SK-MEL-5 (cell line): ENCODE measurements at regions not wholly inside any gene's neighbourhood (a gene's known extent, or its start where the extent isn't known, plus 50 kb on each side); places are given as distances from the start of the nearest gene placed in this dataset.
"Not testable (repeated sequence)": the region's sequence is repeated elsewhere in the genome, so short reads cannot be mapped to it uniquely, and the experiment has no call there.

Experiments
- DNase-seq: peaks from one replicate; pipeline ENCODE4 v3.0.0-alpha.2; 2016; ENCODE audit warnings: low read depth, low spot score
- in situ Hi-C: cut with HindIII; loops from 2 replicates; pipeline ENCODE4 v1.10.0; 2016; ENCODE audit warnings: low sequenced_read_pairs, high pct_unique_total_duplicates, low pct_unique_long_range_greater_than_20kb

- in situ Hi-C loops, result no loop called here
- DNase-seq, result no peak
Observed at GRCh38 chr18:76005632-76006208, 489.3 kb downstream of the ZNF516 start.

- DNase-seq, in situ Hi-C loops: not testable (repeated sequence)
Observed at GRCh38 chr18:75987913-75988312, 507.1 kb downstream of the ZNF516 start.

- no peak for DNase-seq
- in situ Hi-C loops, result no loop called here
Observed at GRCh38 chr18:75984853-75985252, 510.2 kb downstream of the ZNF516 start.

DNA sequence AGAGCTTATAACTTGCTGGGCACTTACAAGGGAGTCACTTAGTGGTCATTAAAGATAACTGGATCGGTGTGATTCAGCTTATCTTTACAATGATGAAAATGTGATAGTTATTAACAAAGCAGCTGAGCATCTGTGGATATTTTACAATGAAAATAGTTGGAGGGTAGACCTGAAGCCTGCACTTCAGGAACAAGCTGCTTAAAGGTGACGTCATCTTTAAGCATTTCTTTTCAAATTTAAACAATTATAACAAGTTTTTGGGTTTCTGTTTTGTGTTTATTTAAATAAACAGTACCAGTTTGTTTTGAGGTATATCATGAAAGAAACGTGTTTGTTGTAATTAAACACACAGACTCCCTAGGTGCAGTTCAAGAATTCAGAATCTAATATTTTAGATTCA is 513.9 kb downstream of the ZNF516 start:
- DNase-seq, result no peak
- in situ Hi-C loops, result no loop called here

- in situ Hi-C loops, result no loop called here
- DNase-seq, result no peak
Observed at GRCh38 chr18:75977081-75977480, 518.0 kb downstream of the ZNF516 start.

DNA sequence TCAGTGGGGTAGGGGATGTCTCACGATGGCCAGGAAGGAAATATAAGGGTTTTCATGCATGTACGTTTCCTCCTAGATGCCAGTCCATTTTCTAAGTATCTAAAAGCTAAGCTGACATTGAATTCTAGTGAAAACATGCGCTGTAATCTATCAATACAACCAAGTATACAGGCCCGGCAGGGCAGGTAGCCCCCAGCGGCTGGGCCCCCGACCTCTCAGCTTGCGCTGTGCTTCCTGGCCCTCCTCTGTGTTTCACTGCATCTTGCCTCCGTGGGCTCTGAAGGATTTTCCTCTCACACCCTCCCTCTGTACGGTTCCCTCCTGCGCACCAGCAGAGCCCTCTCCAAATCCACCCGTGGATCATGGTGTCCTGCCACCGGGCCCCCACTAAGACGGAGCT is 524.8 kb downstream of the ZNF516 start:
- in situ Hi-C loops, result no loop called here
- DNase-seq, result no peak

- DNase-seq, result no peak
- in situ Hi-C loops, result no loop called here
Observed at GRCh38 chr18:75966431-75966830, 528.6 kb downstream of the ZNF516 start.

GRCh38 chr18:75962036-75962572 is 532.9 kb downstream of the ZNF516 start:
- in situ Hi-C loops, result no loop called here
- no peak for DNase-seq

DNA sequence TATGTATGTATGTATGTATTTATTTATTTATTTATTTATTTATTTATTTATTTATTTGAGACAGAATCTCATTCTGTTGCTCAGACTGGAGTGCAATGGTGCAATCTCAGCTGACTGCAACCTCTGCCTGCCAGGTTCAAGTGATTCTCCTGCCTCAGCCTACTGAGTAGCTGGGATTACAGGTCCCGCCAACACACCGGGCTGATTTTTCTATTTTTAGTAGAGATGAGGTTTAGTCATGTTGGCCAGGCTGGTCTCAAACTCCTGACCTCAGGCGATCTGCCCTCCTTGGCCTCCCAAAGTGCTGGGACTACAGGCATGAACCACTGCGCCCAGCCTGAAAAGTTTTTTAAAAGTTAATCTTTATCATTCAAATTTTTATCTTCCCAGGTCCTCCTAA is 532.9 kb upstream of the SMIM21 start:
- in situ Hi-C loops, DNase-seq: not testable (repeated sequence)

GRCh38 chr18:75959150-75959549 is 531.6 kb upstream of the SMIM21 start:
- in situ Hi-C loops, result no loop called here
- no peak for DNase-seq

GRCh38 chr18:75958683-75959082 is 531.2 kb upstream of the SMIM21 start:
- in situ Hi-C loops, result no loop called here
- no peak for DNase-seq

- in situ Hi-C loops, result no loop called here
- no peak for DNase-seq
Observed at GRCh38 chr18:75945265-75945933, 517.9 kb upstream of the SMIM21 start.

DNA sequence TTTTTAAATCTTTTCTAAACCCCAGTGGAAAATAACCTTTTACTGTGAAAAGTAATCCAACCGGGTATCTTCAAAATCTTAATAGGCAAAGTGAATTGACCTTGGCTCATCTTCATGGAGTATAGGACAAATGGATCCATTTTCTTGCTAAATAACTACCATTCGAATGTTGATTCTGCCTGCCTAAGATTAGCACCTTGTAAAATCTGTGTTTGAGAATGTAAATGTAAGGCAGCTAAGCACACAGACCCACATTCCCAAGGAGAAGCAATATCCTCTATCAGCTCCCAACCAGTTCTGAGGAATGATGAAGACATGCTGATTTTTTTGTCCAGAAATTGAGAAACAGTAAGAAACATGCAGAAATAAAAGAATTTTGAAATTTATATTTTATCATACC is 509.8 kb upstream of the SMIM21 start:
- in situ Hi-C loops, result no loop called here
- no peak for DNase-seq

- in situ Hi-C loops, result no loop called here
- no peak for DNase-seq
Observed at GRCh38 chr18:75936862-75937261, 509.4 kb upstream of the SMIM21 start.

GRCh38 chr18:75931079-75931478 is 503.6 kb upstream of the SMIM21 start:
- in situ Hi-C loops, result no loop called here
- DNase-seq, result no peak

DNA sequence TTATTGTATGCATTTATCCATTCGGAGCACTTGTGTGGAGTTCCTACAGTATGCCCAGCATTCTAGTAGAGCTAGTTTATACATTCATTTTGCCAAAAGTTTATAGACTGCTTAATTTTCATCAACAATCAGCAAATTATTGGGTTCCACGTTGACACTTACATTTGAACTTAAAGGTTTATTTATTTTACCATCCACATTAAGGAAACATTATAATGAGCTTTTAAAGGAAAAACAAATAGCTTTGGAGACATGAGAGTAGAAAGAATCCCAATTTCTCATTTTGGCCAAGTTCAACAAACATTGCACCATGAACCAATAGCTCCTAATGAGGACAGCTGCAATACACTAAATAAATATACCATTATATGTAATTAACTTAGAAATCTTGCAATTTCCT is 501.2 kb upstream of the SMIM21 start:
- in situ Hi-C loops, result no loop called here
- no peak for DNase-seq

DNA sequence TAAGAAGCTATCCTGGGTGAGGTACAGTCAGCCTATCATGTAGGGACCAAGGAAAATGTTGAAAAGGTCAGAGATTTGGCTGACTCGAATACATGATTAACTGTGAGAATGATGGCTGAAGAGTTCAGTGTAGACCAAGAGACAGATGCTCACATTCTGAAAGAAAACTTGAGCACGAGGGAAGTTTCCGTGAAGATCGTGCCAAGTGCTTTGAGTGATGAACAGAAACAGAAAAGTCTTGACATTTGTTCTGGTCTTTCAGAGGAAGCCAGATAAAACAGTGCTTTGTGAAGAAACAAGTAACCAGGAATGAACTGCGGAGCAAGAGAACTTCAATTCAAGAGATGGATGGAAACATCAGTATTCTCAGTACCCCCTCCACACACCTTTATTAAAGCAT is 500.3 kb upstream of the SMIM21 start:
- DNase-seq, result no peak
- in situ Hi-C loops, result no loop called here

DNA sequence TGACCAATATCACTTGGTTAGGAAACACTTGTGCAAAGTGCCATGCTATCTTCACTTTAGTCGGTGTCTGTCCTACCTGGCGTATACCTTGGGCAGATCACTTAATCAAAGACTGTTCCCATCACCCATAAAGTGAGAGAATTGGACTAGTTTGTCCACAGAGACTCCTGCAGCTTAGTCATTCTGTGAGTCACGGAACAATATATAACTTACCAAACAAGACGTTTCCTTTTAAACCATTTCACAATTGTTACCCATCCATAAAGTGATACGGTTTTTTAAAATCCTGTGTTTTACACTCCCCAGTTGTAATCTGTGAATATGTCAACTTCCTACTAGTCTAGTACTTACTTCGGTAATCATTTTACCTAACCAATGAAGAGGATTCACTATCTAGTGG is 499.3 kb upstream of the SMIM21 start:
- DNase-seq, result no peak
- in situ Hi-C loops, result no loop called here

DNA sequence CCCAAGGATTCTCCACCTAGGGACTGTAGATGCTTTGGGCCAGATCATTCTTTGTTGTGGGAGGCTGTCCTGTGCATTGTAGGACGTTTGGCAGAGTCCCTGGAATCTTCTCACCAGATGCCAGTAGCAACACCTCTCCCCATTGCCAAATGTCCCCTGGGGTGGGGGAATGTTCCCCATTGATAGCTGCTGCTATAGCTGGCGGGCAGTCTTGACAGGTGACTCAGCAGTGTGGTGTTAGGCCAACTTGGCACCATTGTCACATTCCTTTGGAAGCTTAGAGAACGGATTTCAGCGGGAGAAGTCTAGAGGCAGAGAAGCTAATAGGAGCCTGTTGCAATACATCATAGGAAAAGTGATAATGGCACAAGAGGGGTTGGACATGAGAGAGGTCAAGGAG is 495.7 kb upstream of the SMIM21 start:
- in situ Hi-C loops, result no loop called here
- no peak for DNase-seq
